ENCODE measurements at regions not wholly inside any gene's neighbourhood (a gene's known extent, or its start where the extent isn't known, plus 50 kb on each side); places are given as distances from the start of the nearest gene placed in this dataset.

DNA sequence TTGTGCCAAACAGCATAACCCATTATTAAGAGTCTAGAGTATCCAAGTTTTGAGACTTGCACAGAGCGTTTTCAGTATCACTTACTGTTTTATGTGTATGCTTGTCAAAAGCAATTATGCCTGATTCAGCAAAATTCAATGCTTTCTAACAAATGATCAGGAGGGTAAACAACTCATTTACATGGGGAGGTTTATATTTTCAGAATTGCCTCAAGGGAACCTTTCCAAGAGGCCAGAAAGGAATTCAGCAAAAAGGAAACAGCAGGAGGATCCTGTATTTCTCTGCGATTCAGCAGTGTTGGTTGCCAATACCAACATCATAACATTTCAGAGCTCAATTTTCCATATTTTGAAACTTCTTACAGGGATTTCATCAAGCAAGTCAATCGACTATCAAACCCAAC is 69.3 kb upstream of the DAB2 start:
- FAIRE-seq, result no peak

DNA sequence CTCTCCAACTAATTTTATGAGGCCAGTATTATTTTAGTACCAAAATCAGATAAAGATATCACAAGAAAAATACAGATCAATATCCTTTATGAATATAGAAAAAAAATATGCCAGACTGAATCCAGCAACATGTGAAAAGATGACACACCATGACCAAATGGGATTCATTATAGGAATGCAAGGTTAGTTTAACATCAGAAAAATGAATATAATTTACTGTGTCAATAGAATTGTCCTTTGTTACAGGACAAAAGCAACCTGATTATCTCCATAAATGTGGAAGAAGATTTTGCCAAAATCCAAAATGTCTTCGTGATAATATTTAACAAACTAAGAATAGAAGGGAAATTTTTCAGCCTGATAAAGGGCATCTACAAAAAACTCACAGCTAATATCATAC is 66.4 kb upstream of the DAB2 start:
- no peak for FAIRE-seq

DNA sequence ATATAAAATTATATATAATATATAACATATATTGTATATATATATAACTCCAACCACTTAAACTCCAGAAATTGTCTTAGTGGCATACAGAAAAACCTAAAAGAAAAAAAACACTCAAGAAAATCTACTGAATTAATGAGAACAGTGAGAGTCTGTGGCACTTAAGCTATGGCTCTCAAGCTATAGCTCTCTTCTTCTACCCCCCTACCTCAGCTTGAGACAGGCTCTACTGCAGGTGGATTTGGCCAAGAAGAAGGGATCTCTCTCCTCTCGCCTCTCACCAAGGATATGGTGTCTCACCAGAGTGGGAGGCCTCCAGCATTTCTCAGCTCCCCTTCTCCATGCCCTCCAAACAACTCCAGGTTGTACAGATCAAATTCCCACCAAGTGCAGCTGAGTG is 64.5 kb upstream of the DAB2 start:
- FAIRE-seq, result no peak

DNA sequence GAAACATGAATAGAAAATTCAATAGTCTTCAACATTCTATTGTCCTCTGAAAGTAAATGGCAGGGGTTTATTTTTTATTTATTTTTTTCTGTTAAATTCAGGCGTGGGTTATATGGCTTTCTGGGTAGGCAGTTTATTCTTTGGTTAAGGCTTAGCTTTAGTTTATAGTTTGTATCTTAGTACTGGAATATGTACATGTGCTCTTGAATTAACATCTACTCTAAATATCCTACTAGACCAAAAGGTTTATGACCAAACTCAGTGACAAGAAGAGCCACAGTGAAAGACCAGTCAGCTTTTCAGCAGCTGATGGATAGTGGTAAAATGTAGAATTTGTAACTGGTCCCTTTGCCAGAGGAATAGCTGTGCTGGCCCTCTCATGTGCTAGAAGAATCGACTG is 62.0 kb upstream of the DAB2 start:
- FAIRE-seq, result no peak

DNA sequence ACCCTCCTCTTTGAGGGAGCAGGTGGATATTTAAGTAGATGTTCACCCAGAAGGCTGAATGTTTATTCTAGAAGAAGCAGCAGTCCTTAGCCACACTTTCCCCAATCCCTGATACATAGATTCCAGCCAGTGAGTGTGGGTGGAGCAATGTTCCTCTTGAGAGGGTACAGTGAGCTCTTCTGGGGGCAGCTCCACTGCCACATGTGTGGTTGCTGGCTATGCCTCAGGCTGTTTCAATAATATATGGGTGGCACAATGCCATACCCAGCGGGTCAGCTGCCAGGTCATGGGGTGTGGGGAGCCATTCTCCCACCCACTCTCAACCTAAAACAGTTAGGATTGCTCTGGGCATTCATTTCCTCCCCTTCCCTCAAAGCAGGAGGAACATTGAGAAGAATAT is 61.6 kb upstream of the DAB2 start:
- no peak for FAIRE-seq

DNA sequence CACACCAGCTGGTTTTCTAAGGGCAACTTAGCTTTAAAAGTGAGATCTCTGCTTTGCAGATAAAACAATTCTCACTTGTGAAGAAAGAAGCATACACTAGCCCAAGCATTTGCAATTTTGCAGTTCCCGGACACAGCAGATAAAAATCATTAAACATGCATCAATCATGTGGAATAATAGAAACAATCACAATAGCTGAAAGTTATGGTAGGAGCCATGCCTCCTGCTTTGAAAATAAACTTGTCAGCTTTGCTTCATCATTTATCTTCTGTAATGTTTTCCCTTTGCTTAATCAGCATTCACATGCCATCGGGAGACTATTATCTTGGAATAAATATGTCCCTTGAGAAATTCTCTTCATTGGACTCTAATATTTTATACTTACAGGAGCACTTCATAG is 60.3 kb upstream of the DAB2 start:
- FAIRE-seq, result no peak

DNA sequence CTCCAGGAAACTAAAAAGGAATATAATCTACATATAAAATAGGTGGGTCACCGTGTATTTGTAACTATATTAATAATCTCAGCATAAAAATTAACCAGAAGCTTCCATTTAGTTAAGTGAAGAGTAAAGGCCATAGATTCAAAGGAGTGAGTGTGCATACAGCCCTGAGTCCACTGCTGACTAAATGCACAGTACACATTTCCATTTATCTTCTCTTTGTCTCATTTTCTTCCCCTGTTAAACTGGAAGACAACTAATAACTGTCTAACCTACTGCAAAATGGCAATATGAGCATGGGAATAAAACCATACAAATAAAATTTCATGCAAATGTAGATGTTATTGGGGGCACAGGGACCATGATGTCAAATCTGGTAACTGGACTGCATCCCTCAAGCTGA is 59.9 kb upstream of the DAB2 start:
- no peak for FAIRE-seq

DNA sequence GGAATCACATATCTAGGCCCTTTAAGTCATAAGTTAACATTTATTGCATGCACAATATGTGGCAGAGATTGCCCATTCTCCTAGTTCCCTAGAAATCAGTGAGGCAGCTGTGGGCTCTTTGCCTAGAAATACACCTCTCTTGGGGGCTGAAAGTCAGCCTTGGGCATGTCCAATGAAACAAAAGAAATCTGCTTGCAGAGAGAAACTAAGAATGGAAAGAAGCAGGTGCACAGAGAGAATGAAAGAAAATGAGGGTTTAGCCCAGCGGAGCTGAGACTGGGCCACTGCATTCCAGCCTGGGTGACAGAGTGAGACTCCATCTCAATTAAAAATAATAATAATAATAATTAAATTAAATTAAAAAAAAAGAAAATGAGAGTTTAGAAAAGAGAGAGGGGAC is 57.3 kb upstream of the DAB2 start:
- no peak for FAIRE-seq

DNA sequence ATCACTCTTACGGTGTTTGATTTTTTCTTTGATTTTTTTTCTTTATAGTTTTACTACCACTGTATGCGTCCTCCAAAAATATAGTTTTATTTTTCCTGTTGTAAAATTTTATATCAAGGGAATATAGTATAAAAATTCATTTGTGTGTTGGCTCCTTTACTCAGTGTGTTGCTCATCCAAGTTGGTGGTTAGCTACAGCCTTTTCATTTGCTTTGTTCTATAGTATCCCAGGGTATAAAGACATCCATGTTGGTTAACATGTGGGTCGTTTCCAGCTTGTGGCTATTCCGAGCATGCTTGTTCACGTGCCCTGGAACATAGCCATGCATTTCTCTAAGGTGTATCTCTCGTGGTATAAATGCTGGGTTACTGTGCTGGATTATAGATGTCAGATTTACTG is 54.8 kb upstream of the DAB2 start:
- no peak for FAIRE-seq

DNA sequence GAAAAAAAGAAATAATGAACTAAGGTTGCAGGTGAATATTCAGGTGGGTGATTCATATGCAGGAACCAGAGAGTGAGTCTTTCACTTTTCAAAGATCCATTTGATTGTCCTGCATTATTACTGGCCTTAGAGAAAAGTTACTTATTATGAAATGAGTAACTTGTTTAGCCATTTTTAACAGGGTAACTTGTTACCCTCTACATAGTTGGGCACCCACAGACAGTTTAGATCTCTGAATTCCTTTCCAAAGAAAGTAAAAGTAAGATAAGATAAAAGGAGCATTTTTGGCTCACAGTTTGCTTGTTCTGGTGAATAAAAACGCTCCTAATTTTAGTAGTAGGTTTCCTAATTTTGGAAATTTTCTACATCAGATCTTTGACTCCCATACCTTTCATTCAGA is 54.1 kb upstream of the DAB2 start:
- FAIRE-seq, result no peak

DNA sequence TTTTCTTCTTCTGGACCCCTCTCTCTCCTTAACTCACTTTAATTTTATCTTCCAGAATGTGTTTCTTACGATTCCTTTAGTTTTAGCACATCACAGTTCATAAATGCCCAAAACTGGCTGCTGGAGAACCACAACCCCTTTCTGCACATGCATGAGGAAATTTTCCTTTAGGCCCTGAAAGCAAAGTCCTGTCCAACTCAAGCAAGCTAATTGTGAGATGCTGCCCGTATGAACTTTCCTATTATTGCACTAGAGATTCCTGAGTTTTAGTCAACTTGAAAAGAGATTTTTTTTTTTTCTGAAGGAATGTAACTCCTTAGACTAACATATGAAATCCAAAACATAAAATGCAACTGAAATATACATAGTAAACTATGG is 52.1 kb upstream of the DAB2 start:
- FAIRE-seq, result no peak

DNA sequence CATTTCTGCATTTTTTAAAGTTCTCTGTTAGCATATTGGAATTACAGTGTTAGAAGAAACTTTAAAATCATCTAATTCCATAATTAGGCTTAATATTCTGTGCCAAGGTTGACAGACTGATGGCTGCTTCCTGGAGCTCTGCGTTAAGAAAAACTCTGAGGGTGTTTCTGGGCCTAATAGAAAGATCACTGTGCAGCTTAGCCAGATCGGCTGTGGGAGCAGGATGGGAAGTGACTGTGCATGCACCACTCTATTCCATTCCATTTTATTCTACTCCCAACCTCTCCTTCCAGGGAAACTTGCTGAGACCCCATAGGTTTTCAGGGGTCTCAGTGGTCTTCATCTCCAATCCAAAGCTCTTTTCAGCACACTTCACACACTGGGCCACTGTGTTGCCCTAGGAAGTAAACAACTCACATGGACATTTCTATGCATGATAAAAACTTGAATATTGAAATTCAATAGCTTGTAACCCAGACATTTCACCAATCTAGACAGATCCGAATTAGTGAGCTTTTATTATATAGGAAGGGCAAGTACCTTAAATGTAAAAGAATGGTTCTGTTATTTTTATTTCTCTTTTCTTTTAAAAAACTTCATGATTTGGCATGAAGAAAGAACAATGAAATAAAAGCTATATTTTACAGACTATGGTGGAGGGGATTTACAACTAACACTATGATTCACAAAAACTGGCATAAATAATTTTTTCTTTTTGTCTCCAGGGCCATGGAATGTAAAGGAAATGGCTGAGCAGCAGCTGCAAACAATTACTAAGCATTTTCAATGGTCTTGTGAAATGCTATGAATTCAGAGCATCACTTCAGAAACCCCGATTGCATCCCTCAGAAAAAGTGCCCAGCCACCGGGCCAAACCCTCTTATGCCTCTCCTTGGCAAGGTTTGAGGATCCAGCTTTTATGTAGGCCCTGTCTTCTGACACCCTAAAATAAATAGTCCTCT is 51.4 kb upstream of the DAB2 start:
- FAIRE-seq, result no peak

DNA sequence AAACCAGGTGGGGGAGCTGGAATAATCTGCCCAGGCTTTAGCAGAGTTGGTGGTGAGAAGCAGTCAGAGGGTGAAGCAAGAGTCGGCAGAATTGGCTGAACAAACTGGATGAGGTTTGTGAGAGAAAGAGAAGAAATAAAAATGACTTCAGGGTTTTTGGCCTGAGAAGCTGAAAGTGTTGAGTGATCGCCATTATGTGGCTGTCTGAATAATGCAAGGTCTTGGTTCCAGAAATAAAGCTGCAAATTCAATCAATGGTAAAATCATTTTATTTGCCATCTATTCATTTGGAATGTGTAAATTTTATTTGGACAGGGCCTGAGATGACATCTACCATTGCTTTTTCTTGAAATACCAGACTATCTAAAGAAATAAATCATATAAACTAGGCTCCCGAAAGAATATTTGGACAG is 50.4 kb upstream of the DAB2 start:
- no peak for FAIRE-seq

Measured in islet of Langerhans (tissue), 1 donor.